ENCODE measurements at regions not wholly inside any gene's neighbourhood (a gene's known extent, or its start where the extent isn't known, plus 50 kb on each side); places are given as distances from the start of the nearest gene placed in this dataset.

DNA sequence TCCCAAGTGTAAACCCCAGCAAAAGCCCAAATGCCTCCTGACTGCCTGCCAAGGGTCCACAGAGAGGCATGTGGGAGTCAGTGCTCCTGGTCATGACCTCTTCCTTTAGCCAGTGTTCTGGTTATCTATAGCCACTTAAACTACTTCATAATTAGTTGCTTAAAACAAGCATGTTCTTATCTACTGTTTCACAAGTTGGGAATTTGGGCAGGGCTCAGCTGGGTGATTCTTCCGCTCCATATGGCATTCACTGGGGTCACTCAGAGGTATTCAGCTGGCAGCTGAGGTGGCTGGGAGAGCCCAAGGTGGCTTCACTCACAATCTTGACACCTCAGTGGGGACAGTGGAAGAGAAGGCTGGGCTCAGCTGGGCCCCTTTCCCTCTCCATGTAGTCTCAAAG lies 184.0 kb upstream of the RGS6 start:
- no peak for DNase-seq (ENCODE audit: low read depth)
- no peak overlapping the region for H3K4me3 ChIP-seq (ENCODE audit: control insufficient read depth, low read depth, low read length)
- TF ChIP-seq, protein P1, sequence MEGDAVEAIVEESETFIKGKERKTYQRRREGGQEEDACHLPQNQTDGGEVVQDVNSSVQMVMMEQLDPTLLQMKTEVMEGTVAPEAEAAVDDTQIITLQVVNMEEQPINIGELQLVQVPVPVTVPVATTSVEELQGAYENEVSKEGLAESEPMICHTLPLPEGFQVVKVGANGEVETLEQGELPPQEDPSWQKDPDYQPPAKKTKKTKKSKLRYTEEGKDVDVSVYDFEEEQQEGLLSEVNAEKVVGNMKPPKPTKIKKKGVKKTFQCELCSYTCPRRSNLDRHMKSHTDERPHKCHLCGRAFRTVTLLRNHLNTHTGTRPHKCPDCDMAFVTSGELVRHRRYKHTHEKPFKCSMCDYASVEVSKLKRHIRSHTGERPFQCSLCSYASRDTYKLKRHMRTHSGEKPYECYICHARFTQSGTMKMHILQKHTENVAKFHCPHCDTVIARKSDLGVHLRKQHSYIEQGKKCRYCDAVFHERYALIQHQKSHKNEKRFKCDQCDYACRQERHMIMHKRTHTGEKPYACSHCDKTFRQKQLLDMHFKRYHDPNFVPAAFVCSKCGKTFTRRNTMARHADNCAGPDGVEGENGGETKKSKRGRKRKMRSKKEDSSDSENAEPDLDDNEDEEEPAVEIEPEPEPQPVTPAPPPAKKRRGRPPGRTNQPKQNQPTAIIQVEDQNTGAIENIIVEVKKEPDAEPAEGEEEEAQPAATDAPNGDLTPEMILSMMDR (IDR thresholded peaks at IDR 0.05; ENCODE audit: control insufficient read depth, insufficient read depth, low read depth, low read length, missing control alignments), result no peak

DNA sequence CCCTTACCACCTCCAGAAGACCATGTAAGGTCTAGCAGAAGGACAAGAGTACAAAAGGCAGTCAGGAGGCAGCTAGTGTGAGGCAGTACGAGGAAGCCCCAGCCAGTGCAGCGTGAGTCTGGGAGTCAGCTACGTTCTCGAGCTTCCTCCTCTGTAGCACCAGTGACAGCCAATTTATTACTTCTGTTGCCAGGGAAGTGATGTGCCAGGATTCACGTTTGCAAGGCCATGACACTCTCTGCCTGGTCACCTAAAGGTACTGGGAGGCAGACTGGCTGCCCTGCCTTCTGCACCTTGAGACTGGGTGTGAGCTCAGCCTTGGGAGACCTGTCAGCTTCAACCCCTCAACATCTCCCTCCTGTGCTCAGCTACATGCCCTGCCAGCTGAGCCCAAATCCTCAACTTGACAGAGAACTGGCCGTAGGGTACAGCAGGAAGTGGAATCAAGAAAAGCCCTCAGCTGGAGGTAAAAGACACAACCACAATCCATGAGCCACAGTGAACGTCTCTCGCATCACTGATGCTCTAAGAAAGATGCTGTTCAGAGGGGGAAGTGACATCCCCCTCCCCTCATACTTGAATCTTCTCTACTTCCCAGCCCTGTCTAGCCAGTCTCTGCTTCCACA lies 182.5 kb upstream of the RGS6 start:
- H3K4me3 ChIP-seq (ENCODE audit: control insufficient read depth, low read depth, low read length), result no peak overlapping the region
- DNase-seq (ENCODE audit: low read depth), result no peak
- TF ChIP-seq, protein P1 (IDR thresholded peaks at IDR 0.05; ENCODE audit: control insufficient read depth, insufficient read depth, low read depth, low read length, missing control alignments), result no peak

DNA sequence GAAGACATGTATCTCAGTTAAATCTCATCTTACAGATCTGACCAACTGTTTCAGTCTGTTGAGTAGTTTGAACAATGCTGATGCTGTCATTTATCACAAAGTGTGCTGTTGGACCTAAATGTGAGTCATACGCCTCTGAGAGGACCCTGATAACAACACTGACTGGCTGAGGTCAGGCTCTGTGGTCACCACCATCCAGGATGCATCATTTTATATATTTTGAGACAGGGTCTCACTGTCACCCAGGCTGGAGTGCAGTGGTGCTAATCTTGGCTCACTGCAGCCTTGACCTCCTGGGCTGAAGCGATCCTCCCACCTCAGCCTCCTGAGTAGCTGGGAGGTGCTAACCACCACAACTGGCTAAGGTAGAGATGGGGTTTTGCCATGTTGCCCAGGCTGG lies 181.0 kb upstream of the RGS6 start:
- TF ChIP-seq, protein P1 (IDR thresholded peaks at IDR 0.05; ENCODE audit: control insufficient read depth, insufficient read depth, low read depth, low read length, missing control alignments), result no peak
- H3K4me3 ChIP-seq (ENCODE audit: control insufficient read depth, low read depth, low read length), result no peak overlapping the region
- no peak for DNase-seq (ENCODE audit: low read depth)

DNA sequence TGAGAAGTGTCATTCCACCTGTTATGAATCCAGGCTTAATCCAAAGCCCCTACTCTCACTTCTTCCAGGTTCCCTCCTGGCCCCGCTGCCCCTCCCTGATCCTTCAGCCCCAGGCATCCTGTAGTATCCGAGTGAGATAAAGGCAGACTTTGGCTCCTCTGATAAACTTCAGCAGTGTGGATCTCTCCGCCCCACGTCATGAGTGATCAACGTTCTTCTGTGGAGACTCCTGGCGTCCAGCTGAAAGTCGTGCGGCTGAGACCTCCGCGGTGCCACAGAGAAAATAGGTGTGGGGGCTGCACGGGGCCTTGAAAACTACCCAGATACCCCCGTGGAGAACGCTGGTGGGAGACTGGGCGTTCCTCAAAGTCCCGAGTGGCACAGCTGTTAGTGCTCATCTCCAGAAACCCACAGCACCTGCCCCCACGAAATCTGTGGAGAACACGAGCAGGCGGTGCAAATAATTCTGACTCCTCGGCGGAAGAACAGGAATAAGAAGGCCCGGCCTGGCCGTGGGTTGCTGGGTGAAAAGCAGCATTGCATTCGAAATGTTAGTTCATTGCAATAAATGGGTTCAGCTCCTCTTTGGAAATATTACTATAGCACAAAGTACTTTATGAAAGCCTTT lies 180.0 kb upstream of the RGS6 start:
- TF ChIP-seq, protein P1 (IDR thresholded peaks at IDR 0.05; ENCODE audit: control insufficient read depth, insufficient read depth, low read depth, low read length, missing control alignments), result no peak
- no peak for DNase-seq (ENCODE audit: low read depth)
- H3K4me3 ChIP-seq (ENCODE audit: control insufficient read depth, low read depth, low read length), result no peak overlapping the region

GRCh38 chr14:71753126-71753830 lies 179.0 kb upstream of the RGS6 start:
- DNase-seq (ENCODE audit: low read depth), result peak; percentile 48
- no peak overlapping the region for H3K4me3 ChIP-seq (ENCODE audit: control insufficient read depth, low read depth, low read length)
- TF ChIP-seq, protein P1 (IDR thresholded peaks at IDR 0.05; ENCODE audit: control insufficient read depth, insufficient read depth, low read depth, low read length, missing control alignments), result peak; percentile 89

DNA sequence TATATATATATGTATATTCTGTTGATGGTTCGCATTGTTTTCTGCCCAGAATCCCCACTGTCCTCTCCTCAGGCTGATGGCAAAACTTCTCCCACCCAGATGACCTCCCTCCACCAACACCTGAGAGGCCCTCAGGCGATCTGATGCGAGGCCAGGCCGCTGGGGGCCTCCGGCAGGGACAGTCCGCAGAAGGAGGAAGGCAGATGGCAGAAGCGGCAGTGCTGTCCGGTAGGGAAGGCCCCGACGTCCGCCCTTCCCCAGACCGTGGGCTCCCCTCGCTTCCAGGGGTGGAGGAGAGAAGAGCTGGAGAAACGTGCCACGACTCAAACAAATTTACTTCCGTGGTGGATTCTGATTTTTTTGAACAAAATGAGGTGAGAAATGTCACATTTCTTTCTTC lies 178.3 kb upstream of the RGS6 start:
- TF ChIP-seq, protein P1 (IDR thresholded peaks at IDR 0.05; ENCODE audit: control insufficient read depth, insufficient read depth, low read depth, low read length, missing control alignments), result no peak
- DNase-seq (ENCODE audit: low read depth), result no peak
- H3K4me3 ChIP-seq (ENCODE audit: control insufficient read depth, low read depth, low read length), result no peak overlapping the region

Data from AG09309 (cell line).